PC-3 (cell line): ENCODE measurements at regions not wholly inside any gene's neighbourhood (a gene's known extent, or its start where the extent isn't known, plus 50 kb on each side); places are given as distances from the start of the nearest gene placed in this dataset.

ENCODE experiments used
- EZH2 ChIP-seq: fragments of 300-600 bp; sonication (generic); IDR thresholded peaks from one replicate; pipeline ENCODE4 v1.6.1; 2017; ENCODE audit warnings: antibody characterized with exemption, mild to moderate bottlenecking, low read length; ENCODE audit not compliant: unreplicated experiment
- EZH2phosphoT487 ChIP-seq: fragments of 300-600 bp; sonication (generic); IDR thresholded peaks from 2 replicates; pipeline ENCODE4 v1.6.1; 2018; ENCODE audit warnings: mild to moderate bottlenecking, antibody characterized with exemption, low read length, borderline replicate concordance
- TF ChIP-seq, protein P1 (sequence below): fragments of 300-600 bp; sonication (generic); conservative IDR thresholded peaks from 2 replicates; pipeline ENCODE4 v1.5.1; 2017; ENCODE audit warnings: antibody characterized with exemption, low read depth, mild to moderate bottlenecking, low read length

DNA sequence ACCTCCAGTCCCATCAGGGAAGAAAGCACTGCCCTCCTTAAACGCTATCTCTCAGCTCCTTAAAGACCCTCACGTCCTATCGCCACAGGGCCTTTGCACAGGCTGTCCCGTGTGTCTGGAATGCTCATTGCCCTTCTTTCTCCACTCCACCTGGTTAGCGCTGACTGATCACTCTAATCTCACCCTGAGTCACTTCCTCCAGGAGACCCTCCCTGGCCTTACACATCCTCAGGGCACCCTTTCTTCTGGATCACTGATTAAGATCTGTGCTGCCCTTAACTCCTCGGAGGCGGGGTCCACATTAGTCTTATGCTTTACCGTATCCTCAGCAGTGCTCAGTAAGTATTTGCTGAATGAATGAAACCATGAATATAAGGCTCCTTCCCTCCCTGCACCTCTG is 94.7 kb downstream of the SYNE3 start:
- TF ChIP-seq, protein P1, sequence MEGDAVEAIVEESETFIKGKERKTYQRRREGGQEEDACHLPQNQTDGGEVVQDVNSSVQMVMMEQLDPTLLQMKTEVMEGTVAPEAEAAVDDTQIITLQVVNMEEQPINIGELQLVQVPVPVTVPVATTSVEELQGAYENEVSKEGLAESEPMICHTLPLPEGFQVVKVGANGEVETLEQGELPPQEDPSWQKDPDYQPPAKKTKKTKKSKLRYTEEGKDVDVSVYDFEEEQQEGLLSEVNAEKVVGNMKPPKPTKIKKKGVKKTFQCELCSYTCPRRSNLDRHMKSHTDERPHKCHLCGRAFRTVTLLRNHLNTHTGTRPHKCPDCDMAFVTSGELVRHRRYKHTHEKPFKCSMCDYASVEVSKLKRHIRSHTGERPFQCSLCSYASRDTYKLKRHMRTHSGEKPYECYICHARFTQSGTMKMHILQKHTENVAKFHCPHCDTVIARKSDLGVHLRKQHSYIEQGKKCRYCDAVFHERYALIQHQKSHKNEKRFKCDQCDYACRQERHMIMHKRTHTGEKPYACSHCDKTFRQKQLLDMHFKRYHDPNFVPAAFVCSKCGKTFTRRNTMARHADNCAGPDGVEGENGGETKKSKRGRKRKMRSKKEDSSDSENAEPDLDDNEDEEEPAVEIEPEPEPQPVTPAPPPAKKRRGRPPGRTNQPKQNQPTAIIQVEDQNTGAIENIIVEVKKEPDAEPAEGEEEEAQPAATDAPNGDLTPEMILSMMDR: no peak
- TF ChIP-seq EZH2 (no peak), EZH2phosphoT487 (no peak)
